ENCODE measurements at regions not wholly inside any gene's neighbourhood (a gene's known extent, or its start where the extent isn't known, plus 50 kb on each side); places are given as distances from the start of the nearest gene placed in this dataset.

DNA sequence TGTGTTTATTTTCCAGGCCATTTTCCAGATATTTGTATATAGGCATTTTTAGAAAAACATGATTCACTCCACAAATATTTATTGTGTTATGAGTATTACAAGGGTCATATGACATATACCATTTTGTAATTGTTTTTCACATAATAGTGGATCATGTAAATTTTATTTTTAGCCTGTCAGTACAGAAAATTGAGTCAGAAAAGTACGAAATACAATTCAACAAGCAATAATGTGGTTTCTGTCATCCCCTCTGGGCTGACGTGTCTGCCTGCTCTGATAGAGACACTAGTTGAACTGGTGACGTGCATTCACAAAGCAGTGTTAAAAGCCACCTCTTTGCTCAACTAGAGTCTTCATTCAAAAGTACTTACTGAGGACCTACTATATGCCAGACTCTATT, 97.9 kb upstream of the STEAP1B start:
- no peak for ATAC-seq
- peaks cover 14 to 15% of the 10 kb centered on the region in 2 donors for H3K27me3 Mint-ChIP-seq (ENCODE audit: low read depth in 2 of 2)

GRCh38 chr7:22596763-22597400, 96.9 kb upstream of the STEAP1B start:
- no peak overlapping the region for H3K4me3 ChIP-seq (ENCODE audit: low read length)
- no peak overlapping the region for H3K4me3 Mint-ChIP-seq
- H3K4me1 Mint-ChIP-seq, result no peaks in the 10 kb centered on the region
- no peaks in the 10 kb centered on the region for H3K27me3 ChIP-seq (ENCODE audit: control insufficient read depth, insufficient read depth, low read length)
- intact Hi-C loops (cut with micrococcal nuclease), result no loop called here
- no peaks in the 10 kb centered on the region for H3K36me3 Mint-ChIP-seq
- no peaks in the 10 kb centered on the region for H3K9me3 ChIP-seq (ENCODE audit: control insufficient read depth, insufficient read depth, low read length)
- no peak for DNase-seq
- no peaks in the 10 kb centered on the region for H3K9me3 Mint-ChIP-seq
- no peaks in the 10 kb centered on the region for H3K36me3 ChIP-seq (ENCODE audit: control insufficient read depth, insufficient read depth, low read length)
- WGBS (ENCODE audit: insufficient coverage), result 91% methylated on average over 4 of the region's 5 CpGs
- TF ChIP-seq CTCF (IDR thresholded peaks at IDR 0.05), result no peak
- peaks cover 15 to 18% of the 10 kb centered on the region in 2 donors for H3K27me3 Mint-ChIP-seq (ENCODE audit: low read depth in 2 of 2)
- H3K27ac Mint-ChIP-seq, result no peak overlapping the region
- no peak for ATAC-seq
- no peaks in the 10 kb centered on the region for H3K4me1 ChIP-seq (ENCODE audit: control insufficient read depth, insufficient read depth, low read length)
- no peak overlapping the region for H3K27ac ChIP-seq (ENCODE audit: low read length)

More for the DNA sequence above, 97.9 kb upstream of the STEAP1B start:
- Histone ChIP-seq H3K4me3 (ENCODE audit: low read length) (no peak overlapping the region), H3K9me3 (ENCODE audit: control insufficient read depth, insufficient read depth, low read length) (no peaks in the 10 kb centered on the region), H3K36me3 (ENCODE audit: control insufficient read depth, insufficient read depth, low read length) (no peaks in the 10 kb centered on the region), H3K27ac (ENCODE audit: low read length) (no peak overlapping the region), H3K27me3 (ENCODE audit: control insufficient read depth, insufficient read depth, low read length) (no peaks in the 10 kb centered on the region), H3K4me1 (ENCODE audit: control insufficient read depth, insufficient read depth, low read length) (no peaks in the 10 kb centered on the region)
- 86% methylated on average over 3 of the region's 3 CpGs for WGBS (ENCODE audit: insufficient coverage)
- H3K4me1 Mint-ChIP-seq, result no peaks in the 10 kb centered on the region
- H3K9me3 Mint-ChIP-seq, result no peaks in the 10 kb centered on the region
- DNase-seq, result no peak
- no peak for TF ChIP-seq CTCF (IDR thresholded peaks at IDR 0.05)
- no peak overlapping the region for H3K4me3 Mint-ChIP-seq
- intact Hi-C loops (cut with micrococcal nuclease), result no loop called here
- no peak overlapping the region for H3K27ac Mint-ChIP-seq
- no peaks in the 10 kb centered on the region for H3K36me3 Mint-ChIP-seq

DNA sequence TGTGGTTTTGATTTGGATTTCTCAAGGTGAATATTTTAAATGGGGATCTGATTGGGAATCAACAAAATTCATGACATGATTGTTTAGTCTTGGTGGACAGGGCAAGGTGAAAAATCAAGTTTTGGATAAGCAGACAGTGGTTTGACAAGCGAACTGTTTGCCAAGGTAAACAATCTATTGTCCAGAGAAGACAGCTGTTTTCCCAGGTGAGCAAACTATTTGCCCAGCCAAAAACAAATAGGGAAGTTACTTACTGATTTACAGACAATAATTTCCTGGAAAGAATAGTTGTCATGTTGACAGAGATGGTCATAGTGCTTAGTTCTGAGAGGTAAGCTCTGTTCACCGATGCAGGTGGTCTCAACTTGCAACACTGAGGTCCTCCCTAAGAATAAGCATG, 94.0 kb upstream of the STEAP1B start:
- WGBS (ENCODE audit: insufficient coverage), result 90% methylated on average over 2 of the region's 2 CpGs
- intact Hi-C loops (cut with micrococcal nuclease), result no loop called here
- Mint-ChIP-seq H3K27me3 (ENCODE audit: low read depth in 2 of 2) (peaks cover 5 to 21% of the 10 kb centered on the region in 2 donors), H3K4me1 (no peaks in the 10 kb centered on the region), H3K4me3 (no peak overlapping the region), H3K27ac (no peak overlapping the region), H3K9me3 (no peaks in the 10 kb centered on the region), H3K36me3 (no peaks in the 10 kb centered on the region)
- no peak for DNase-seq
- no peak for TF ChIP-seq CTCF (IDR thresholded peaks at IDR 0.05)
- Histone ChIP-seq H3K27ac (ENCODE audit: low read length) (no peak overlapping the region), H3K36me3 (ENCODE audit: control insufficient read depth, insufficient read depth, low read length) (no peaks in the 10 kb centered on the region), H3K9me3 (ENCODE audit: control insufficient read depth, insufficient read depth, low read length) (no peaks in the 10 kb centered on the region), H3K4me1 (ENCODE audit: control insufficient read depth, insufficient read depth, low read length) (no peaks in the 10 kb centered on the region), H3K4me3 (ENCODE audit: low read length) (no peak overlapping the region), H3K27me3 (ENCODE audit: control insufficient read depth, insufficient read depth, low read length) (no peaks in the 10 kb centered on the region)
- no peak for ATAC-seq

GRCh38 chr7:22591271-22591670, 91.3 kb upstream of the STEAP1B start:
- H3K4me3 Mint-ChIP-seq, result no peak overlapping the region
- no peak overlapping the region for H3K4me3 ChIP-seq (ENCODE audit: low read length)
- peaks cover 9 to 19% of the 10 kb centered on the region in 2 donors for H3K4me1 Mint-ChIP-seq
- no peaks in the 10 kb centered on the region for H3K9me3 ChIP-seq (ENCODE audit: control insufficient read depth, insufficient read depth, low read length)
- peaks cover 0 to 18% of the 10 kb centered on the region in 2 donors for H3K27me3 Mint-ChIP-seq (ENCODE audit: low read depth in 2 of 2)
- TF ChIP-seq CTCF (IDR thresholded peaks at IDR 0.05), result no peak
- no peak overlapping the region for H3K27ac ChIP-seq (ENCODE audit: low read length)
- ATAC-seq (no peak), DNase-seq (no peak)
- intact Hi-C loops (cut with micrococcal nuclease), result no loop called here
- H3K9me3 Mint-ChIP-seq, result no peaks in the 10 kb centered on the region
- H3K4me1 ChIP-seq (ENCODE audit: control insufficient read depth, insufficient read depth, low read length), result peaks cover 5% of the 10 kb centered on the region
- no peak overlapping the region for H3K27ac Mint-ChIP-seq
- WGBS (ENCODE audit: insufficient coverage), result 81% methylated on average over 2 of the region's 2 CpGs
- no peaks in the 10 kb centered on the region for H3K36me3 Mint-ChIP-seq
- no peaks in the 10 kb centered on the region for H3K27me3 ChIP-seq (ENCODE audit: control insufficient read depth, insufficient read depth, low read length)
- H3K36me3 ChIP-seq (ENCODE audit: control insufficient read depth, insufficient read depth, low read length), result no peaks in the 10 kb centered on the region
